Erythroblast (primary cell): ENCODE measurements at regions not wholly inside any gene's neighbourhood (a gene's known extent, or its start where the extent isn't known, plus 50 kb on each side); places are given as distances from the start of the nearest gene placed in this dataset.

Source experiments
- GATA1 ChIP-seq: IDR thresholded peaks from 2 replicates; pipeline ENCODE4 v1.6.1; 2011; ENCODE audit warnings: low read depth, mild to moderate bottlenecking, control low read depth, low read length, moderate library complexity
- POLR2A ChIP-seq: IDR thresholded peaks from 2 replicates; pipeline ENCODE4 v1.6.1; 2011; ENCODE audit warnings: mild to moderate bottlenecking, low read length

- no peak for TF ChIP-seq POLR2A
- TF ChIP-seq GATA1: no peak
These were observed 111.3 kb downstream of the ARRDC4 start for GRCh38 chr15:98071786-98072185.
